Left lung (tissue), 4 donors: ENCODE measurements at regions not wholly inside any gene's neighbourhood (a gene's known extent, or its start where the extent isn't known, plus 50 kb on each side); places are given as distances from the start of the nearest gene placed in this dataset.
A peak's percentile ranks its signal among the peaks of the same experiment; 100 is the strongest.

Experiments used
- ATAC-seq: fragments of 200-7000 bp; cut with Tn5 transposase; one replicate; pipeline ENCODE4 v1.9.1; 2020; ENCODE audit warnings: moderate library complexity
- DNase-seq, 4 donors: peaks; one replicate each; pipeline ENCODE4 v3.0.0-alpha.2; 2013 to 2020
- H3K27ac ChIP-seq, 2 donors: fragments of 200-600 bp; sonication (generic) in 1 of 2; one replicate each; pipeline versions ENCODE4 v1.5.0 to v1.8.0; 2020 to 2021
- H3K27me3 ChIP-seq, 2 donors: fragments of 200-600 bp; sonication (generic) in 1 of 2; one replicate each; pipeline versions ENCODE4 v1.5.0 to v1.8.0; 2020 to 2021
- H3K36me3 ChIP-seq, 2 donors: fragments of 200-600 bp; sonication (generic) in 1 of 2; one replicate each; pipeline versions ENCODE4 v1.5.0 to v1.8.0; 2020 to 2021
- H3K4me1 ChIP-seq, 2 donors: fragments of 200-600 bp; one replicate each; pipeline ENCODE4 v1.8.0; 2021
- H3K4me3 ChIP-seq, 2 donors: fragments of 200-600 bp; sonication (generic) in 1 of 2; one replicate each; pipeline versions ENCODE4 v1.5.0 to v1.8.0; 2020 to 2021; ENCODE audit warnings: mild to moderate bottlenecking in 1 of 2
- H3K9me3 ChIP-seq, 2 donors: fragments of 200-600 bp; sonication (generic) in 1 of 2; one replicate each; pipeline versions ENCODE4 v1.5.0 to v1.8.0; 2020 to 2021
- CTCF ChIP-seq, 2 donors: fragments of 200-600 bp; sonication (generic) in 1 of 2; IDR thresholded peaks; one replicate each; pipeline versions ENCODE4 v1.5.0 to v1.8.0; 2021; ENCODE audit warnings: antibody characterized with exemption in 2 of 2
- intact Hi-C, 2 donors: fragments of 100-400 bp; cut with DNase I; formaldehyde crosslinking; loops; one replicate each; pipeline versions ENCODE4 v1.11.2 to v1.14.2; 2022
- donor health status: DM: no; HTN: yes; CAD: no.
- donor health status: DM: no; HTN: no; CAD: no.

GRCh38 chr20:39853050-39853449 is 836.0 kb downstream of the MAFB start:
- intact Hi-C loops, result no loop called here
- no peaks in the 10 kb centered on the region for H3K9me3 ChIP-seq
- H3K4me3 ChIP-seq, result no peak overlapping the region
- ATAC-seq (no peak), DNase-seq (no peak)
- no peaks in the 10 kb centered on the region for H3K27me3 ChIP-seq
- H3K4me1 ChIP-seq, result peaks cover 11 to 14% of the 10 kb centered on the region in 2 donors
- no peak for TF ChIP-seq CTCF (IDR thresholded peaks at IDR 0.05)
- no peak overlapping the region for H3K27ac ChIP-seq
- no peaks in the 10 kb centered on the region for H3K36me3 ChIP-seq

GRCh38 chr20:39851459-39851858 is 837.6 kb downstream of the MAFB start:
- H3K36me3 ChIP-seq, result no peaks in the 10 kb centered on the region
- ATAC-seq (no peak), DNase-seq (no peak)
- no peaks in the 10 kb centered on the region for H3K27me3 ChIP-seq
- no peak for TF ChIP-seq CTCF (IDR thresholded peaks at IDR 0.05)
- no peak overlapping the region for H3K27ac ChIP-seq
- no peaks in the 10 kb centered on the region for H3K9me3 ChIP-seq
- peaks cover 11 to 14% of the 10 kb centered on the region in 2 donors for H3K4me1 ChIP-seq
- intact Hi-C loops, result no loop called here
- no peak overlapping the region for H3K4me3 ChIP-seq

GRCh38 chr20:39850821-39851330 is 838.2 kb downstream of the MAFB start:
- intact Hi-C loops, result no loop called here
- H3K27me3 ChIP-seq, result no peaks in the 10 kb centered on the region
- no peak for ATAC-seq
- H3K9me3 ChIP-seq, result no peaks in the 10 kb centered on the region
- H3K4me3 ChIP-seq, result no peak overlapping the region
- no peak for TF ChIP-seq CTCF (IDR thresholded peaks at IDR 0.05)
- peaks cover 11 to 14% of the 10 kb centered on the region in 2 donors for H3K4me1 ChIP-seq
- DNase-seq, result peak in 1 of 4 donors; percentile 12
- H3K36me3 ChIP-seq, result no peaks in the 10 kb centered on the region
- H3K27ac ChIP-seq, result no peak overlapping the region

GRCh38 chr20:39850246-39850645 is 838.8 kb downstream of the MAFB start:
- no peaks in the 10 kb centered on the region for H3K36me3 ChIP-seq
- H3K4me3 ChIP-seq, result no peak overlapping the region
- H3K4me1 ChIP-seq, result peaks cover 11 to 14% of the 10 kb centered on the region in 2 donors
- no peak overlapping the region for H3K27ac ChIP-seq
- TF ChIP-seq CTCF (IDR thresholded peaks at IDR 0.05), result no peak
- no peaks in the 10 kb centered on the region for H3K9me3 ChIP-seq
- peak in 1 of 4 donors; percentile 9 for DNase-seq
- no peaks in the 10 kb centered on the region for H3K27me3 ChIP-seq
- peak; percentile 20 for ATAC-seq
- intact Hi-C loops, result no loop called here

GRCh38 chr20:39849664-39850063 is 839.4 kb downstream of the MAFB start:
- Histone ChIP-seq H3K4me3 (no peak overlapping the region), H3K27ac (peak overlapping the region in 1 of 2 donors; percentile 3), H3K4me1 (peaks cover 11 to 14% of the 10 kb centered on the region in 2 donors), H3K9me3 (no peaks in the 10 kb centered on the region), H3K27me3 (no peaks in the 10 kb centered on the region), H3K36me3 (no peaks in the 10 kb centered on the region)
- ATAC-seq (peak; percentile 81), DNase-seq (peak; percentile 65 to 88 (median 80))
- no peak for TF ChIP-seq CTCF (IDR thresholded peaks at IDR 0.05)
- intact Hi-C loops, result no loop called here
